ENCODE measurements at regions not wholly inside any gene's neighbourhood (a gene's known extent, or its start where the extent isn't known, plus 50 kb on each side); places are given as distances from the start of the nearest gene placed in this dataset.
"Not testable (repeated sequence)": the region's sequence is repeated elsewhere in the genome, so short reads cannot be mapped to it uniquely, and the experiment has no call there.

DNA sequence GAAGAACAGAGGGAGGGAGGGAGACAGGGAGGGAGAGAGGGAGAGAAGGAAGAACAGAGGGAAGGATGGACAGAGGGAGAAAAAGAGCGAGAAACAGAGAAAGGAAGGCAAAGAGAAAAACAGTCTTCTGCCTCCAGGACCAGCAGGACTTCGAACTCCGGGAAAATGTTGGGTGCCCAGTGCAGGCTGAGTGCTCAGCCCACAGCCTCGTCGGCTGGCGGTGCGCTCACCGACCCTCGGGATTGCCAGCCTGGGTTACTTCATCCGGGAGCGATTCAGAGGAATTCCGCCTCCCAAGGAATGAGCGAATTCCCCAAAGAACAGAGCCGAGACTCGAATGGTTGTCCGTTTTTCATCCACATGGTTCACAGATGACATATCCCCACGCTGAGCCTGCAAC, 1931.7 kb upstream of the DEFB115 start:
- DNase-seq; intact Hi-C loops (cut with micrococcal nuclease); H3K4me1 Mint-ChIP-seq (ENCODE audit: low read depth); H3K36me3 Mint-ChIP-seq (ENCODE audit: low read depth); CTCF ChIA-PET; H3K27ac Mint-ChIP-seq; H3K4me3 Mint-ChIP-seq: not testable (repeated sequence)
- Mint-ChIP-seq H3K9me3 (peaks cover 14% of the 10 kb centered on the region), H3K27me3 (ENCODE audit: low read depth) (peaks cover 24% of the 10 kb centered on the region)

DNA sequence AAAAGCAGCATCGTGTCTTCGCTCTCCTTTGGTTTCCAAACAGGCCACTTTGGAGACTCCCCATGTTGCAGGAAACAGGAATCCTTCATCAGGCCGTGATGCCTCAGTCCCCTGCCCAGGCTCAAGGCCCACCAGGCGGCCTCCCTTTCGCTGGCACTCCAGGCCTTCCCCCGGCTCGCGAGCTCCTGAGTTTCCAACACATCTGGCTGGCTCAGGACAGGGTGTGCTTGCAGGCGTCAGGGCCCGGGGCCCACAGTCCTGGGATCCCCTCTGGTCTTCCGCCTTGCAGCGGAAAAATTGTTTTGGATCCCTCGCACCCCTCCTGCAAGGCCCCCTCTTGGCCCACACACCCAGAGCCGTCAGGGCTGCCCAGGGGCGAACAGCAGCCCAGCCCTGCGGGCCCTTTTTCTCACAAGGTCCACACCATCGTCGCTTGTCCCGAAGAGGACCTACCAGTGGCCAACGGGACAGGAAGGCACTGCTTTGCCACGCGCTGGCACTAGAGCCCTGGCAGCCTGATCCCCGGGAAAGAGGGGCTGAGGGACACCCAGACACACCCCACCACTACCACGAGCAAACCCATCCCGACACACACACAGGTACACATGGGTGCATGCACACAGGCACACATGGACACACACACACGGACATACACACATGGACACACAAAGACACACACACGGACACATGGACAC, 1930.9 kb upstream of the DEFB115 start:
- Mint-ChIP-seq H3K27ac (no peak overlapping the region), H3K36me3 (ENCODE audit: low read depth) (peaks cover 5% of the 10 kb centered on the region), H3K4me1 (ENCODE audit: low read depth) (peaks cover 5% of the 10 kb centered on the region), H3K27me3 (ENCODE audit: low read depth) (peaks cover 21% of the 10 kb centered on the region), H3K4me3 (no peak overlapping the region), H3K9me3 (peaks cover 14% of the 10 kb centered on the region)
- intact Hi-C loops (cut with micrococcal nuclease), result no loop called here
- CTCF ChIA-PET, result no interaction called here
- no peak for DNase-seq

DNA sequence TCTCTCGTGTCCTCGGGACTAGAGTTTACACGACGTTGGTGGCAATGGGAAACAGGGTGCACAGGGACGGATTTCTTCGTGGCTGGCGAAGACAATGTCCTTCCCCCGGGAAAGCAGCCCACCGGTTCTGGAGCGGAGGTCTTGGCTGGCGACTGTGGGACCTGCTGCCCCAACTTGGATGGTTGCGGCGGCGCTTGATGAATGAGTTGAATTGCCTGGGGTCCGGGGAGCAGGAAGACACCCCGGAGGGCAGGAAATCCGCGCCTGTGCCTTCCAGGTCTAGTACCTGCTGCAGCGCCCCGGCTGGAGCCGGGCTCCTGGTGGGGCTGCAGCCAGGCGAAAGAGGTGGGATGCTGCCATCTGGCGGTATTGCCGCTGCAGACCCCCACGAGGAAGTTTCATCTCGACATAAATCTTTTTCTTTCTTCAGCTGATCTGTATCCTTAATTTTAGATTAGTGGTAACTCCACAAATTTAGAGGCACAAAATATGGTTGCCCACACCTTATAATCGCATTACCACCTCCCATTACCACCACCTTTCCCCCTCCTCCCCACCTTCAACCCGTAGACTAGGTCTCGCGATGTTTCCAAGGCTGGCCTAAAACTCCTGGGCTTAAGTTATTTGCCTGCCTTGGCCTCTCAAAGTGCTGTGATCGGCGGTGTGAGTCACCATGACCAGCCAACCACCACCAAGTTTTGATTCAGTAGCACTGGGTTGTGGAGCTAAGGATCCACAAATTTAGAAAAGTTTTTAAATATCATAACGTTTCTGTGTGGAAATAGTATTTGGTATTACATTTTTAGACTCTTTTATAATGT, 1929.7 kb upstream of the DEFB115 start:
- CTCF ChIA-PET; H3K4me1 Mint-ChIP-seq (ENCODE audit: low read depth); H3K4me3 Mint-ChIP-seq; H3K36me3 Mint-ChIP-seq (ENCODE audit: low read depth); H3K27ac Mint-ChIP-seq; intact Hi-C loops (cut with micrococcal nuclease): not testable (repeated sequence)
- Mint-ChIP-seq H3K9me3 (peaks cover 22% of the 10 kb centered on the region), H3K27me3 (ENCODE audit: low read depth) (peaks cover 19% of the 10 kb centered on the region)
- DNase-seq, result peak; percentile 40

DNA sequence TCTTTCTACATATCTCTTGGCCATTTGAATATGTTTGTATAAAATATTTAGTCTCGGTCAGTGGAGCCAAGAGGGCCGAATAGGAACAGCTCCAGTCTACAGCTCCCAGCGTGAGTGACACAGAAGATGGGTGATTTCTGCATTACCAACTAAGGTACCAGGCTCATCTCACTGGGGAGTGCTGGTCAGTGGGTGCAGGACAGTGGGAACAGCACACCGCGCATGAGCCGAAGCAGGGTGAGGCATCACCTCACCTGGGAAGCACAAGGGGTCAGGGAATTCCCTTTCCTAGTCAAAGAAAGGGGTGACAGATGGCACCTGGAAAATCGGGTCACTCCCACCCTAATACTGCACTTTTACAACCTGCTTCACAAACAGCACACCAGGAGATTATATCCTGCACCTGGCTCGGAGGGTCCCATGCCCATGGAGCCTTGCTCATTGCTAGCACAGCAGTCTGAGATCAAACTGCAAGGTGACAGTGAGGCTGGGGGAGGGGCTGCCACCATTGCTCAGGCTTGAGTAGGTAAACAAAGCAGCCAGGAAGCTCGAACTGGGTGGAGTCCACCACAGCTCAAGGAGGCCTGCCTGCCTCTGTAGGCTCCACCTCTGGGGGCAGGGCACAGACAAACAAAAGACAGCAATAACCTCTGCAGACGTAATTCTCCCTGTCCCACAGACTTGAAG, 1926.9 kb upstream of the DEFB115 start:
- H3K4me1 Mint-ChIP-seq (ENCODE audit: low read depth); intact Hi-C loops (cut with micrococcal nuclease); H3K4me3 Mint-ChIP-seq; CTCF ChIA-PET; DNase-seq; H3K36me3 Mint-ChIP-seq (ENCODE audit: low read depth); H3K27ac Mint-ChIP-seq: not testable (repeated sequence)
- H3K9me3 Mint-ChIP-seq, result peaks cover 30% of the 10 kb centered on the region
- H3K27me3 Mint-ChIP-seq (ENCODE audit: low read depth), result peaks cover 19% of the 10 kb centered on the region

DNA sequence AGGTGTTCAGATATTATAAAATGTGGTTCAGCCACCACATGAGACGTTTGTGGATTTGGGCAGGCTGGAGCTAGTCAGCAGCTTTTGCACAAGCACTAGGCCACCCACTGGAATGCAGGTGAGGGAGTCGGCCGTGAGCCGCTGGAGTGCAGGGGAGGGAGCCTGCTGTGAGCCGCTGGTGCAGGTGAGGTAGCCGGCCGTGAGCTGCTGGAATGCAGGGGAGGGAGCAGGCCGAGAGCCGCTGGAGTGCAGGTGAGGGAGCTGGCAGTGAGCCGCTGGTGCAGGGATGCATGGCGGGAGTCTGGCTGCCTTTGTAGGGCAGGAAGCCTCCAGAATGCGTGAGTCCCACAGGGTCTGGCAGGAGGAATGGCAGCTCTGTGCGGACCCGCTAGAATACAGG, 1907.6 kb upstream of the DEFB115 start:
- H3K4me1 Mint-ChIP-seq (ENCODE audit: low read depth), result no peaks in the 10 kb centered on the region
- H3K27me3 Mint-ChIP-seq (ENCODE audit: low read depth), result no peaks in the 10 kb centered on the region
- H3K9me3 Mint-ChIP-seq, result peaks cover 3% of the 10 kb centered on the region
- intact Hi-C loops (cut with micrococcal nuclease), result no loop called here
- CTCF ChIA-PET, result no interaction called here
- H3K4me3 Mint-ChIP-seq, result no peak overlapping the region
- no peaks in the 10 kb centered on the region for H3K36me3 Mint-ChIP-seq (ENCODE audit: low read depth)
- H3K27ac Mint-ChIP-seq, result no peak overlapping the region
- DNase-seq, result no peak

DNA sequence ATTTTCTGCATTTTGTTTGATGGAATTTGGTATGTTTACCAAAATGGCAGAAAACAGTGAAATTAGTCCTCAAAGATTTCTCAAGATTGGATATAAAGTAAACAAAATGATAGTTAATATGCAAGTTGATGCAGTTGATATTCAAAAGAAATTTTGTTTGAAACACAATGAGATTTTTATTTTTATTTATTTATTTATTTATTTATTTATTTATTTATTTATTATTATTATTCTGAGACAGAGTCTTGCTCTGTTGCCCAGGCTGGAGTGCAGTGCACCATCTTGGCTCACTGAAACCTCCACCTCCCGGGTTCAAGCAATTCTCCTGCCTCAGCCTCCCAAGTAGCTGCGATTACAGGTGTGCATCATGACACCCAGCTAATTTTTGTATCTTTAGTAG, 1881.5 kb upstream of the DEFB115 start:
- H3K4me1 Mint-ChIP-seq (ENCODE audit: low read depth); H3K4me3 Mint-ChIP-seq; CTCF ChIA-PET; H3K27ac Mint-ChIP-seq; H3K36me3 Mint-ChIP-seq (ENCODE audit: low read depth); H3K27me3 Mint-ChIP-seq (ENCODE audit: low read depth); H3K9me3 Mint-ChIP-seq; DNase-seq; intact Hi-C loops (cut with micrococcal nuclease): not testable (repeated sequence)

DNA sequence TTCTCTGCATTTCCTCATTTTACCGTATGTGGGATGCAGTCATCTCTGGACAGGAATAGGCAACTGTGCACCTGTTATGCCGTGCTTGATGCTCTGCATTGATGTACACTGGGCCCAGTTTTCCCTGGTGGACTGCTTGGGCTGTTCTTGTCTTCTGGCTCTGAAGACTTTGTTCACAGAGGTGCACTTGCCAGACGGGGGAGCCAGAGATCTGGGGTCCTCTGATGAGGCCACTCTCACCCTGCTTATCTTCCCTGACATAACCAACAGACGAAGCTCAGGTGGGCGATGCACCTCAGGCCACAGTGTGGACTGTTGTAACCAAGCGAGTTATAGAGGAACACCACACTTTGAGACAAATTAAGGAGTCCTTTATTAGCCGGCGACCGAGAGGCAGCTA, 1864.6 kb upstream of the DEFB115 start:
- H3K4me1 Mint-ChIP-seq (ENCODE audit: low read depth); DNase-seq; H3K9me3 Mint-ChIP-seq; H3K4me3 Mint-ChIP-seq; CTCF ChIA-PET; intact Hi-C loops (cut with micrococcal nuclease); H3K27ac Mint-ChIP-seq; H3K27me3 Mint-ChIP-seq (ENCODE audit: low read depth); H3K36me3 Mint-ChIP-seq (ENCODE audit: low read depth): not testable (repeated sequence)

DNA sequence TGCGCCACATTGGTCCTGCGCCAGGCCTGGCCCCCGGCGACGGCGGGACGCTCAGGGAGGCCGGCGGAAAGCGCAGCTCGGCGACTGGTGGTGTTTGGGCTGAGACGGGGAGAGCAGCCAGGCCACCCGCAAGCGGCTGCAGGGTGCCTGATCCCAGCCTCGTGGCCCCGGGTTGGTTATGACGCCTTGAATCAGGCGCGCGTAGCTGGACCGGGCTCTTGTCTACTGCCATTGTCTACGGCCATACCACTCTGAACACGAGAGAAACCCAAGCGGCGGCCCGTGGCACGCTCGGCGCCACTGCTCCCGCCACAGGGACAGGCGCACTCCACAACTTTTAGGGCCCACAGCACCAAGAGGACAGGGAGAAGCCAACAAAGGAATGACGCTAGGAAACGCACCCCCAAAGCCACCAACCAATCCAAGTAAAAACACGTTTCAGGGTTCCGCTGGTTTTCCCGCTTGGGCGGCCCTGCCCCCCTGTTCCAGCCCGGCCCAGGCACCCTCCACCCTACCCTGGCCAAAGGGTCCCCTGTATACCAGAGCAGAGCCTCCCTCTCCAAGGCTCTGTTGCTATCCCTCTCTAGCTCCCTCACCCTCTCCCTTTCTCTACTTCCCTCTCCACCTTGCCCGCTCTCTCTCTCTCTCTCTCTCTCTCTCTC, 1849.3 kb upstream of the DEFB115 start:
- Mint-ChIP-seq H3K36me3 (ENCODE audit: low read depth) (peaks cover 7% of the 10 kb centered on the region), H3K27ac (no peak overlapping the region), H3K9me3 (peaks cover 19% of the 10 kb centered on the region), H3K4me1 (ENCODE audit: low read depth) (peaks cover 20% of the 10 kb centered on the region), H3K27me3 (ENCODE audit: low read depth) (peaks cover 38% of the 10 kb centered on the region), H3K4me3 (peak overlapping the region; percentile 31)
- CTCF ChIA-PET, result no interaction called here
- intact Hi-C loops (cut with micrococcal nuclease), result no loop called here
- DNase-seq, result no peak

DNA sequence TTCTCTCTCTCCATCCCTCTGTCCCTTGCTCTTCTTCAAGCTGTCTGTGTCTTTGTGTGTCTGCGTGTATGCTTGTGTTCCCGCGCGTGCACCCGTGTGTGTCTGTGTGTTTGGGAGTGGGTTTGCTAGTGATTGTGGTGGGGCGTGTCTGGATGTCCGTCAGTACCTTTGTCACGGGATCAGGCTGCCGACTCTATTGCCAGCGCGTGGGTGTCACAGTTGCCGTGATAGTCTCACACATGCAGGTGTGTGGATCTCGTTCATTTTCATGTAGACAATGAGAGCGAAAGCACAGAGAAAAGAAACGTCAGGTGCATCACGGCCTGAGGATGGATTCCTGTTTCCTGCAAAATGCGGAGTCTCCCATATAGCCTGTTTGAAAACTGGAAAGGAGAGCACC, 1848.8 kb upstream of the DEFB115 start:
- H3K36me3 Mint-ChIP-seq (ENCODE audit: low read depth); H3K27ac Mint-ChIP-seq; DNase-seq; CTCF ChIA-PET; intact Hi-C loops (cut with micrococcal nuclease): not testable (repeated sequence)
- peaks cover 21% of the 10 kb centered on the region for H3K9me3 Mint-ChIP-seq
- peak overlapping the region; percentile 31 for H3K4me3 Mint-ChIP-seq
- peaks cover 20% of the 10 kb centered on the region for H3K4me1 Mint-ChIP-seq (ENCODE audit: low read depth)
- peaks cover 38% of the 10 kb centered on the region for H3K27me3 Mint-ChIP-seq (ENCODE audit: low read depth)

DNA sequence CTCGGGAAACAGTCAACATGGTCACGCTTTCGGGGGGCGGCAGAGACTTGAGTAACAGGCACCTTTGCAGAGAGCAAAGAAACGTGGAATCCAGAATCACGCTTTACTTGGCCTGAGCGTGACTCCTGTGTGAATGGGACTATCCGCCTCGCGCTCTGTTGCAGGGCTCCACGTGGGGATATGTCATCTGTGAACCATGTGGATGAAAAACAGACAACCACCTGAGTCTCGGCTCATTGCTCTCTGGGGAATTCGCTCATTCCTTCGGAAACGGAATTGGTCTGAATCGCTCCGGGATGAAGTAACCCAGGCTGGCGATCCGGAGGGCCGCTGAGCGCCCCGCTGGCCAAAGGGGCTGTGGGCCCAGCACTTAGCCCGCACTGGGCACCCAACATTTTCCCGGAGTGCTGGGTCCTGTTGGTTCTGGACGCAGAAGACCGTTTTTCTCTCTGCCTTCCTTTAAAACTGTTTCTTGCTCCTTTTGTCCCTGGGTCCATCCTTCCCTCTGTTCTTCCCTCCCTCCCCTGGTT, 1848.2 kb upstream of the DEFB115 start:
- H3K27ac Mint-ChIP-seq; CTCF ChIA-PET; intact Hi-C loops (cut with micrococcal nuclease); H3K36me3 Mint-ChIP-seq (ENCODE audit: low read depth): not testable (repeated sequence)
- DNase-seq, result peak; percentile 7
- H3K4me1 Mint-ChIP-seq (ENCODE audit: low read depth), result peaks cover 20% of the 10 kb centered on the region
- H3K27me3 Mint-ChIP-seq (ENCODE audit: low read depth), result peaks cover 40% of the 10 kb centered on the region
- peak overlapping the region; percentile 52 for H3K4me3 Mint-ChIP-seq
- H3K9me3 Mint-ChIP-seq, result peaks cover 21% of the 10 kb centered on the region

DNA sequence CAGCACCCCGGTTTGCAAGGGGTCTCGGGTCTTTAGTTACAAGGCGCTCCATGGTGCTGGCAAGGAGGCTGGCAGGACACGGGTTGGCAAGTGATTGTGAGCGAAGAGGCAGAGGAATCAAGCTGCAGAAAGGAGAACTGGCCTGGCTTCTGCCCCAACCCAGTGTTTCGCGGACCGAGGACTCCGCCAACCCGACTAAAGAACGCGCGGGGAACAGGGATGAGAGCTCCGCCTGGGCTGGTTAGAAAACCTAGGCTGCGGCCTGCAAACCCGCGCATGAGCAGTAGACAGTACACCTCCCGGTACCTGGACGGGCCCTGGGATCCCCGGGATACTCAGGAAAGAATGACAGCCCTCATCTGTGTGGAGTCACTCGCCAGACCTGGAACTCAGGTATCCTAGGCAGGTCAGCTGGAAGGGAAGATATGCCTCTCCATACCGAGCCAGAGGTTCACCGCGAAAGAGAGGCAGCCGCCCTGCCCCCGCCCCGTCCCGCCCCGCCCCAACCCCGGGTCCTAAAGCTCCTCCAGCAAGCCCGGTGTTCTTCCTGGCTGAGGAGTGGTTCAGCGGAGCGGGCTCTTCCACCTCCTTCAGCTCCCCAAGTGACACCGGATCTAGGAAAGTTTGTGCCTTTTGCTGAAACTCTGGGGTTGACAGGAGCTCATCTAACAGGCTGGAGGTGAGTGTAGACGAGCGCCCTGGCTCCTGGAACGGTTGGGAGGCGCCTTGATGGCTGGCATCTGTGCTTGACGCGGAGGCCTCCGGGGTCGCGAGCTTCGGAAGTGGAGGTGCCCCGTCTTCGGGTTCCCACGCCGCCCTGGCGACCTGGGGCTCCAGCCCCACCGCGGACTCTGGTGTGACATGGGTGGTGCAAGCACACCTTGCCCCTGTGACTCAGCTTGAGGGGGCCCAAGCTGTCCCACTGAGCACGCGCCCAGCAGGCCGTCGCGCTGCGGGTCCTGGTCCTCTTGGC, 1847.3 kb upstream of the DEFB115 start:
- Mint-ChIP-seq H3K27me3 (ENCODE audit: low read depth) (peaks cover 36% of the 10 kb centered on the region), H3K4me3 (peak overlapping the region; percentile 52), H3K9me3 (peaks cover 19% of the 10 kb centered on the region), H3K27ac (no peak overlapping the region), H3K4me1 (ENCODE audit: low read depth) (peaks cover 20% of the 10 kb centered on the region), H3K36me3 (ENCODE audit: low read depth) (peaks cover 7% of the 10 kb centered on the region)
- intact Hi-C loops (cut with micrococcal nuclease), result no loop called here
- DNase-seq, result peak; percentile 8
- CTCF ChIA-PET, result no interaction called here

Measured in activated naive CD4-positive, alpha-beta T cell treated with anti-CD3 and anti-CD28 coated beads for 36 hours (primary cell).